Ovary (tissue), 7 donors: ENCODE measurements at regions not wholly inside any gene's neighbourhood (a gene's known extent, or its start where the extent isn't known, plus 50 kb on each side); places are given as distances from the start of the nearest gene placed in this dataset. TPM values are rescaled to one million over a fixed set of nuclear protein-coding genes. Genes with fewer than 3 reads are reported as not detected.

Experiments used
- DNase-seq, 5 donors: peaks; one replicate each; pipeline ENCODE4 v3.0.0-alpha.2; 2019 to 2020
- H3K27ac ChIP-seq, 2 donors: fragments of 200-600 bp; one replicate each; pipeline versions ENCODE4 v1.5.1 to v1.8.0; 2019 to 2022
- H3K27me3 ChIP-seq: fragments of 200-600 bp; one replicate; pipeline ENCODE4 v1.8.0; 2022
- H3K36me3 ChIP-seq: fragments of 200-600 bp; sonication (generic); one replicate; pipeline ENCODE4 v1.5.1; 2019
- H3K4me1 ChIP-seq: one replicate; pipeline ENCODE4 v1.8.1; 2013; ENCODE audit warnings: mild to moderate bottlenecking, moderate library complexity; ENCODE audit not compliant: insufficient read depth
- H3K4me3 ChIP-seq: fragments of 200-600 bp; sonication (generic); one replicate; pipeline ENCODE4 v1.5.1; 2017
- H3K9me3 ChIP-seq, 2 donors: fragments of 200-600 bp in 1 of 2; sonication (generic) in 1 of 2; one replicate each; pipeline versions ENCODE4 v1.5.1 to v1.8.1; 2013 to 2019; ENCODE audit warnings: mild to moderate bottlenecking in 1 of 2, moderate library complexity in 1 of 2
- EP300 ChIP-seq: sonication (generic); formaldehyde crosslinking; IDR thresholded peaks from one replicate; pipeline ENCODE4 v1.6.1; 2017; ENCODE audit warnings: antibody characterized with exemption
- POLR2A ChIP-seq: fragments of 450-650 bp; IDR thresholded peaks from one replicate; pipeline ENCODE4 v1.6.1; 2017; ENCODE audit warnings: antibody characterized with exemption, mild to moderate bottlenecking, moderate library complexity
- WGBS, 3 donors: extraction: QIAGEN DNeasy Blood & Tissue Kit in 1 of 3; methylation state at CpG; one replicate each; pipeline versions ENCODE4 v1.1.5 to v1.1.7; 2013 to 2017; 5-methylcytosine and 5-hydroxymethylcytosine counted together
- intact Hi-C, 4 donors: fragments of 100-400 bp; cut with DNase I; formaldehyde crosslinking; loops; one replicate each; pipeline versions ENCODE4 v1.11.0 to v1.15.1; 2022 to 2023
- microRNA-seq, 3 donors: library from miRNA; unstranded; fragments of <30 nt; microRNA quantifications; one replicate each; pipeline versions ENCODE4 to v1.2.0, GENCODE V29; 2019 to 2020
- small RNA-seq: library from RNA; depleted of rRNA; stranded (forward); fragments of <200 nt; gene quantifications from one replicate; pipeline ENCODE3, GENCODE V24; 2016
- TF ChIP-seq, protein P1 (sequence below), 3 donors: fragments of 450-650 bp in 2 of 3; fragments of 200-600 bp in 1 of 3; IDR thresholded peaks; one replicate each; pipeline versions ENCODE4 v1.5.1 to v1.8.0; 2016 to 2022; ENCODE audit warnings: antibody characterized with exemption in 3 of 3, mild to moderate bottlenecking in 1 of 3
- donor health status: DM: no; HTN: no; CAD: no; lungs with moderate emphysema.
- donor health status: DM: no; HTN: no; CAD: no.
- donor health status: Bipolar disorder and iron deficiency.
- donor health status: DM: no; HTN: no; CAD: no.
- donor health status: DM: yes; HTN: yes; CAD: no.

DNA sequence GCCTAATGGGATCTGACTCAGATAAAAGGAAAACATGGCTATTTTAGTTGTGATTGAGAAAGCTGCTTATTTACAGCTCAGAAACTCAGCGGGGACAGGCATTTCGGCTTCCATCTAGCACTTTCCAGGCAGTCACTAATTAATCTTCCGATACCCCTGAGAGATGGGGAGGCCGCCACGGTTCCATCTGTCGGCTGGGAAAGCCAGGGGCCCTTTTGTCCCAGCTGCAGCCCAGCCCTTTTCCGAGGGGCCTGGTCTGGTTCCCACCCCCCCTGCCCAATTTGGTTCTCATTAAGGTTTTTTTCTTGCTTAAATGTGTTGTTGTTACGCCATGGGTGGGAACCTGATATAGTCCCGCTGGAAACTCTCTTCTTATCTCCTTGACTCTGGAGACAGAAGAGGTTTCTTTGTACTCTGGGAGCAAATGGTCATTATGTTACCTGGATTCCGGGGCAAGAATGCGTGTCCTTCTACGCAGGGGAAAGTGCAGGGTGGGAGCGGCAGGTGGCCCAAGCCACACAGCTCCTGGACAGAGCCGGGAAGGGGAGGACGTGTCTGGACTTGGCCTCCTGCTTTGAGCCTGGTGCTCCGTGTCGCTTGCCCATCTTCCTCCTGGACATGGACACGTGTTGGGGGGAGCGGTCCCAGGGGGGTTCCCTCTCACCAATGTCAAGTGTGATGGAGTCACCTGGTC lies 50.9 kb upstream of the GSE1 start:
- Histone ChIP-seq H3K27me3 (no peaks in the 10 kb centered on the region), H3K27ac (no peak overlapping the region), H3K4me1 (peaks cover 10% of the 10 kb centered on the region), H3K36me3 (no peaks in the 10 kb centered on the region), H3K4me3 (no peak overlapping the region), H3K9me3 (no peaks in the 10 kb centered on the region)
- intact Hi-C loops: no loop called here
- no peak for TF ChIP-seq POLR2A
- TF ChIP-seq EP300: no peak
- TF ChIP-seq, protein P1, sequence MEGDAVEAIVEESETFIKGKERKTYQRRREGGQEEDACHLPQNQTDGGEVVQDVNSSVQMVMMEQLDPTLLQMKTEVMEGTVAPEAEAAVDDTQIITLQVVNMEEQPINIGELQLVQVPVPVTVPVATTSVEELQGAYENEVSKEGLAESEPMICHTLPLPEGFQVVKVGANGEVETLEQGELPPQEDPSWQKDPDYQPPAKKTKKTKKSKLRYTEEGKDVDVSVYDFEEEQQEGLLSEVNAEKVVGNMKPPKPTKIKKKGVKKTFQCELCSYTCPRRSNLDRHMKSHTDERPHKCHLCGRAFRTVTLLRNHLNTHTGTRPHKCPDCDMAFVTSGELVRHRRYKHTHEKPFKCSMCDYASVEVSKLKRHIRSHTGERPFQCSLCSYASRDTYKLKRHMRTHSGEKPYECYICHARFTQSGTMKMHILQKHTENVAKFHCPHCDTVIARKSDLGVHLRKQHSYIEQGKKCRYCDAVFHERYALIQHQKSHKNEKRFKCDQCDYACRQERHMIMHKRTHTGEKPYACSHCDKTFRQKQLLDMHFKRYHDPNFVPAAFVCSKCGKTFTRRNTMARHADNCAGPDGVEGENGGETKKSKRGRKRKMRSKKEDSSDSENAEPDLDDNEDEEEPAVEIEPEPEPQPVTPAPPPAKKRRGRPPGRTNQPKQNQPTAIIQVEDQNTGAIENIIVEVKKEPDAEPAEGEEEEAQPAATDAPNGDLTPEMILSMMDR (IDR thresholded peaks at IDR 0.05): no peak
- no peak for DNase-seq
- WGBS, 3 donors: 78 to 90% (median 82%) methylated on average over 19 of the region's 19 CpGs

DNA sequence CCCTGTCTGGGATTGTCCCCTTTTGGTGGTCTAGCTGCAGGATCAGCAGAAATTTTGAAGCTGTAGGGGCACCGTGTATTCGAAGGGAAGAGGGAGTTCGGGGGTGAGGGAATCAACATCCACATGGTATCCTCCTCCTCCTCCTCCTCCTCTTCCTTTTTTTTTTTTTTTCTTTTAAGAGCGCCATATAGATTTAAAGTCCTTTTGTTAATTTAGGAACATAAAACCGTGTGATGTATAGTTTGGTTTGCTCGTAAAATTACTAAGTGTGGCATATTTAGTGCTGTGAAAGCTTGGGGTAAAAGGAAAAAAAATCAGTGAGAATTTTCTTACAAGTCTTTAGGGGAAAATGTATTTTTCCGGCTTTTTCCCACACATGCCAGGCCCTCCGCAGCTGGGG lies 50.1 kb upstream of the GSE1 start:
- Histone ChIP-seq H3K27me3 (no peaks in the 10 kb centered on the region), H3K4me3 (no peak overlapping the region), H3K36me3 (no peaks in the 10 kb centered on the region), H3K4me1 (peaks cover 8% of the 10 kb centered on the region), H3K27ac (no peak overlapping the region), H3K9me3 (no peaks in the 10 kb centered on the region)
- WGBS, 3 donors: 70 to 79% (median 77%) methylated on average over 8 of the region's 8 CpGs
- no peak for DNase-seq
- intact Hi-C loops: no loop called here
- TF ChIP-seq EP300 (no peak), POLR2A (no peak)
- TF ChIP-seq, protein P1 (IDR thresholded peaks at IDR 0.05): no peak

Small RNA genes lying in the stretch of these regions (microRNA-seq; reads per million reads assigned to microRNA genes)
- 0 reads per million in 3 donors for gene MIR5093

Small RNA genes lying in the stretch of these regions (small RNA-seq; reads per million reads assigned to genes)
- gene COX6CP16: not detected
- not detected for gene MIR5093
